GM12872 (cell line): ENCODE measurements at regions not wholly inside any gene's neighbourhood (a gene's known extent, or its start where the extent isn't known, plus 50 kb on each side); places are given as distances from the start of the nearest gene placed in this dataset.

Experiments
- CTCF ChIP-seq: IDR thresholded peaks from 3 replicates; pipeline ENCODE4 v1.5.1; 2011; ENCODE audit warnings: low read depth, mild to moderate bottlenecking, low read length, moderate library complexity; ENCODE audit not compliant: insufficient read depth

GRCh38 chr12:93121729-93122488, 192.8 kb upstream of the EEA1 start:
- no peak for TF ChIP-seq CTCF

GRCh38 chr12:93122569-93123091, 193.5 kb upstream of the EEA1 start:
- no peak for TF ChIP-seq CTCF

- no peak for TF ChIP-seq CTCF
Observed at GRCh38 chr12:93125126-93125525, 196.0 kb upstream of the EEA1 start.

GRCh38 chr12:93126069-93126474, 197.0 kb upstream of the EEA1 start:
- no peak for TF ChIP-seq CTCF

GRCh38 chr12:93127107-93127560, 198.0 kb upstream of the EEA1 start:
- no peak for TF ChIP-seq CTCF

- no peak for TF ChIP-seq CTCF
Observed at GRCh38 chr12:93127582-93128331, 198.7 kb upstream of the EEA1 start.

- no peak for TF ChIP-seq CTCF
Observed at GRCh38 chr12:93128332-93128707, 199.2 kb upstream of the EEA1 start.
